ENCODE measurements at regions not wholly inside any gene's neighbourhood (a gene's known extent, or its start where the extent isn't known, plus 50 kb on each side); places are given as distances from the start of the nearest gene placed in this dataset.

DNA sequence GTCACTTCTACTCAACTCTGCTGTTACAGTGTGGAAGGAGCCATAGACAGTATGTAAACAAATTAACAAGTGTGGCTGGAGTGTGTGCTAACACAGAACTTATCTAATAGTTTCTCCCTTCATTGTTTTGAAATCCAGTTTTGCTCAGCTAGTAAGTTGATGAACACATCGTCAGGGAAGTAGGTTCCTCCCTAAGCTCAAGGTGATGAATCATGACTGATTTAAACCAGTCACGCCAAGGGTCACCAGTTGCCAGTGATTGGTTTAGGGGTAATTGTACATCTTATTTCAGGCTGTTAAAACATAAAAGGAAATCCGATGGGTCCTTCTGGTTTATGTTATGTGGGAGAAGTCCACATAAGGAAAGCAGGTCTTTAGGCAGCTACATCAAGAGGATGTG, 97.0 kb upstream of the CHODL start:
- Histone ChIP-seq H3K79me2 (ENCODE audit: control insufficient read depth, insufficient read depth, low read length) (no peaks in the 10 kb centered on the region), H3K4me1 (ENCODE audit: control insufficient read depth, extremely low read depth, insufficient read depth, low read length) (peaks cover 1% of the 10 kb centered on the region), H3K9me1 (replicated peaks; ENCODE audit: control insufficient read depth, extremely low read depth, insufficient read depth, low read length) (no peaks in the 10 kb centered on the region), H3K4me2 (ENCODE audit: insufficient read depth, low read length) (no peak overlapping the region), H3K27ac (ENCODE audit: insufficient read depth, low read depth, low read length) (no peak overlapping the region), H3K9ac (replicated peaks; ENCODE audit: extremely low read depth, insufficient read depth, low read length) (no peak overlapping the region), H4K20me1 (replicated peaks; ENCODE audit: control insufficient read depth, extremely low read depth, insufficient read depth, low read length) (no peaks in the 10 kb centered on the region), H3K36me3 (ENCODE audit: control insufficient read depth in 2 of 2, extremely low read depth in 1 of 2, insufficient read depth in 2 of 2, low read length in 2 of 2) (no peaks in the 10 kb centered on the region), H3K4me3 (replicated peaks in 1 of 3; ENCODE audit: insufficient read depth in 1 of 3, low read depth in 1 of 3, low read length in 3 of 3) (no peak overlapping the region), H3K9me3 (replicated peaks; ENCODE audit: control insufficient read depth, insufficient read depth, low read length) (no peaks in the 10 kb centered on the region), H3K27me3 (ENCODE audit: control insufficient read depth in 2 of 2, insufficient read depth in 2 of 2, low read length in 2 of 2) (no peaks in the 10 kb centered on the region), H2AFZ (ENCODE audit: low read depth, low read length) (peak overlapping the region; percentile 21)
- no TSS peak for BruUV-seq (replicated peaks)
- no peak for TF ChIP-seq POLR2A (IDR thresholded peaks at IDR 0.05; ENCODE audit: low read depth, low read length)
- TF ChIP-seq JUN (IDR thresholded peaks at IDR 0.05; ENCODE audit: borderline replicate concordance, insufficient read depth, insufficient read length, low read depth): no peak
- TF ChIP-seq FOS (IDR thresholded peaks at IDR 0.05; ENCODE audit: borderline replicate concordance, insufficient read depth, low read length): no peak
- TF ChIP-seq GATA2 (IDR thresholded peaks at IDR 0.05; ENCODE audit: insufficient read depth, insufficient read length, low read depth, low read length): no peak
- no peak for TF ChIP-seq POLR2AphosphoS5 (IDR thresholded peaks at IDR 0.05; ENCODE audit: insufficient read depth, low read depth, low read length)
- TF ChIP-seq MYC (IDR thresholded peaks at IDR 0.05; ENCODE audit: low read depth, low read length): no peak
- TF ChIP-seq, protein P1, sequence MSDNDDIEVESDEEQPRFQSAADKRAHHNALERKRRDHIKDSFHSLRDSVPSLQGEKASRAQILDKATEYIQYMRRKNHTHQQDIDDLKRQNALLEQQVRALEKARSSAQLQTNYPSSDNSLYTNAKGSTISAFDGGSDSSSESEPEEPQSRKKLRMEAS (IDR thresholded peaks at IDR 0.05; ENCODE audit: insufficient read depth, insufficient read length): no peak
- TF ChIP-seq, protein P2, sequence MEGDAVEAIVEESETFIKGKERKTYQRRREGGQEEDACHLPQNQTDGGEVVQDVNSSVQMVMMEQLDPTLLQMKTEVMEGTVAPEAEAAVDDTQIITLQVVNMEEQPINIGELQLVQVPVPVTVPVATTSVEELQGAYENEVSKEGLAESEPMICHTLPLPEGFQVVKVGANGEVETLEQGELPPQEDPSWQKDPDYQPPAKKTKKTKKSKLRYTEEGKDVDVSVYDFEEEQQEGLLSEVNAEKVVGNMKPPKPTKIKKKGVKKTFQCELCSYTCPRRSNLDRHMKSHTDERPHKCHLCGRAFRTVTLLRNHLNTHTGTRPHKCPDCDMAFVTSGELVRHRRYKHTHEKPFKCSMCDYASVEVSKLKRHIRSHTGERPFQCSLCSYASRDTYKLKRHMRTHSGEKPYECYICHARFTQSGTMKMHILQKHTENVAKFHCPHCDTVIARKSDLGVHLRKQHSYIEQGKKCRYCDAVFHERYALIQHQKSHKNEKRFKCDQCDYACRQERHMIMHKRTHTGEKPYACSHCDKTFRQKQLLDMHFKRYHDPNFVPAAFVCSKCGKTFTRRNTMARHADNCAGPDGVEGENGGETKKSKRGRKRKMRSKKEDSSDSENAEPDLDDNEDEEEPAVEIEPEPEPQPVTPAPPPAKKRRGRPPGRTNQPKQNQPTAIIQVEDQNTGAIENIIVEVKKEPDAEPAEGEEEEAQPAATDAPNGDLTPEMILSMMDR (IDR thresholded peaks at IDR 0.05; ENCODE audit: extremely low read depth in 1 of 2, insufficient read depth in 1 of 2, low read depth in 1 of 2, low read length in 2 of 2): no peak
- no peak for TF ChIP-seq EZH2 (IDR thresholded peaks at IDR 0.05; ENCODE audit: borderline replicate concordance, low read depth, low read length, severe bottlenecking)
- intact Hi-C loops (cut with micrococcal nuclease): no loop called here
- dilution Hi-C loops (cut with MboI; ENCODE audit: extremely low pct_ligation_motif_present, low sequenced_read_pairs): no loop called here
- no peak for FAIRE-seq
- DNase-seq (ENCODE audit: low read depth, low spot score): no peak
- ChIA-PET CTCF (interaction anchor here (1.9 kb wide), 1 partner anchor 107 kb away, joined by 7 read pairs; no protein-coding TSS in a partner anchor), POLR2A (no interaction called here)

All from endothelial cell of umbilical vein (primary cell).